HG02623 (cell line): ENCODE measurements at regions not wholly inside any gene's neighbourhood (a gene's known extent, or its start where the extent isn't known, plus 50 kb on each side); places are given as distances from the start of the nearest gene placed in this dataset.

ENCODE experiments used
- ATAC-seq: cut with Tn5 transposase; IDR thresholded peaks from one replicate; pipeline ENCODE4 v1.9.1; 2021; ENCODE audit warnings: moderate library complexity; ENCODE audit not compliant: unreplicated experiment

DNA sequence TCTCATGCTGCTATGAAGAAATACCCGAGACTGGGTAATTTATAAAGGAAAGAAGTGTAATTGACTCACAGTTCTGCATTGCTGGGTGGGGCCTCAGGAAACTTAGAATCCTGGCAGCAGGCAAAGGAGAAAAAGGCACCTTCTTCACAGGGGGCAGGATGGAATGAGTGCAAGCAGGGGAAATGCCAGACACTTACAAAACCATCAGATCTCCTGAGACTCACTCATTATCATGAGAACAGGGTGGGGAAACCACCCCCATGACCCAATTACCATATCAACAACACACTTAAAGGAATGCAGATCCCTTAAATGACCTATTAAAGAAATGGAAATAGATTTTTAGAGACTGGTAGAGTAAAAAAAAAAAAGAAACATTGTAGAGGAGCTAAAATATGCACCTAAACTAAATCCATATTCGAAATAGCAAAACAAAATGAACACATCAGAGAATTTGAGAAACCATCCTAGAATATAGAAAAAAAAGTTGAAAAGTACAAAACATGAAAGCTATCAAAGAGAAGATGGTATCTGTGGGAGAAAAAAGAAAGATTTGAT, 104.3 kb upstream of the UGT8 start:
- no peak for ATAC-seq

DNA sequence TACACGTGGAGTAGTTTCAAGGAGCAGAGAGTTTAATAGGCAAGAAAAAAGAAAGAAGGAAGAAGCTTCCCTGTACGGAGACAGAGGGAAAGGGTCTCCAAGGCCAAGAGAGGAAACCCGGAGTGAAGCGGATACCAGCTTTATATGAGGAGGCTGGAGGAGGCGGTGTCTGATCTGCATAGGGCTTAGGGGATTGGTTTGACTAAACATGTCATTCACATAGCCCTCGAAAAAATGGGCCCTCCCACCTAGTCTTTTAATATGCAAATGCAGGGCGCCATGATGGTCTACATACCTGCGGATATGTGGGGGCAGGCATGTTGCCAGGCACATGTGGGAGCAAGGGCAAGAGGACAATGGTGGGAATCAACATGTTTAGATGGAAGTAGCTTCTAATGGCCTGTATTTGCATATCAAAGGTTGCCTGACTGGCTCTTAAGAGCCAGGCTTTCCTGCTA, 103.1 kb upstream of the UGT8 start:
- ATAC-seq: no peak

DNA sequence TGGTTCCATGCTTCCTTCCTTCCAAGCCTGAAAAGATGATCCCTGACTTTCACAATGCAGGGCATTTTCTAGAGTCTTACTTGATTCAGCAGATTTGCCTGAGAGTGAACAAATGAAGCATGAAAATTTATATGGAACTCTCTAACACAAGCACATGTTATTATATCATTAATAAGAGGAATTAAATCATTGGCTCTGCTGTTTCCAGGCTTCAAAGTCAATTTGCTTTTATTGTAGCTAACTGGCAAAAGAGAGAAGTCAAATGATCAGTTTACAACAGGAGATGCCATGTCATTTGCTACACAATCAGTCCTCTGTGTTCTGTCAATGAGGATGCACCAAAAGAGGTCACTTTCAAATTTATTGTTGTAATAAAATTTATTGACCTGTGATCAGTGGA, 101.5 kb upstream of the UGT8 start:
- ATAC-seq: no peak

DNA sequence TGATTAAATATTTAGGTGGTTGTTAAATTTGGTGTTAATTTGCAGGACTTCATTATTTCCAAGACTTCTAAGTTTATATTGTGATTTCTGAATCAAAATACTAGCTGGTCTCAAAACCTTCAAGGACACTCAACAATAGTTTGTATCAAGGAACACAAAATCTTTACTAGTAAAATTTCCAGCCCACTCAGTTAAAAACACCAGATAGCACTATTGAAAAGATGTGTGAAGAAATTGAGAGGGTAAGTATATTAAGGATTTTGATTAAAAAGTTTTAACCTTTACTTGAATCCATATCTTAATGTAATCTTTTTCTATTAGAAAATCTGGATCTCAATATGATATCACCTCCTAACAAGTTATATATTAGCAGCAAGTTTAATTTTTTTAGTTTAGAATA, 89.3 kb upstream of the UGT8 start:
- ATAC-seq: no peak

DNA sequence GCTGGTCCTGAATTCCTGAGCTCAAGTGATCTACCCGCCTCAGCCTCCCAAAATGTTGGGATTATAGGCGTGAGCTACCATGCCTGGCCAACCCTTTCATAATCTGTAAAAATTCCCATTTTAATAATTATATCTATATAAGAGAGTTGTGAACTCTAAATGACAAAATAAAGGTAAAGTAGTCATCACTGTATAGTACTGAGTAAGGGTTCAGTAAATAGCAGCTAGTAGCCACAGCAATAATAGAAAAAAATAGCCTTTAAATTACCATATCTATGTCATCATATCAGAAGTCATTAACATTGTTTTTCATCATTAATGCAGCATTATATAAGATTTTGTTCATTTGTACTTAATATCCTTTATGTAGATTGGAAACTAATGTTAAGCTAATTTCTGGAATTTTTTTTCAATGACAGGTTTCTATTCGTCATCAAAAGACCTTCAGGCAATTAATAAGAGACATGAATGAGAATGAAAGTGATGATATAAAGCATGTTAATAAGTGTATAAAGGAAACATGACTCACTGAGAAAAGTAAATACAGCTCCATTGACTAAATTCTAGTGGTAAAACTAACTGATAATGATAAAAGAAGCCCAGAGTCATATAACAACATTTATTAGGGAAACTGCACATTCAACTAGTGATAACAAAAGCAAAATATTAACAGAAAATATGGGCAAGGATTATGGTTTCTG, 85.9 kb upstream of the UGT8 start:
- ATAC-seq: no peak

DNA sequence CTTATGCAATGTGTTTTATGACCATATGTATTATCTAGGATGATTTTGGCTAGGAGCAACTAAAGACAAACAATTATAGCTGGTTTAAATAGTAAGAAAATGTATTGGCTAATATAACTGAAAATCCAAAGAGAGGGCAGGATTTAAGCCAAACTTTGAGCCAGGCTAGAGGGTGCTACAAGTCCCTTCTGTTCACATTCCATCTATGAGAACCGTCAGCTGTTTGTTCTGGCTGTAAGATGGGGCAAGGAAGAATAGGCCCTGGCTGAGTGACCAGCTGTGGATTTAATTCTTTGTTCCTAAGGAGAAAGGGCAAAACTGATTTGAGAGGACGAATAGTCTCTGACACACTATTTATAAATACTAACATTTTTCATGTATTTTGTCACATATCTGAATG, 79.2 kb upstream of the UGT8 start:
- ATAC-seq: no peak

DNA sequence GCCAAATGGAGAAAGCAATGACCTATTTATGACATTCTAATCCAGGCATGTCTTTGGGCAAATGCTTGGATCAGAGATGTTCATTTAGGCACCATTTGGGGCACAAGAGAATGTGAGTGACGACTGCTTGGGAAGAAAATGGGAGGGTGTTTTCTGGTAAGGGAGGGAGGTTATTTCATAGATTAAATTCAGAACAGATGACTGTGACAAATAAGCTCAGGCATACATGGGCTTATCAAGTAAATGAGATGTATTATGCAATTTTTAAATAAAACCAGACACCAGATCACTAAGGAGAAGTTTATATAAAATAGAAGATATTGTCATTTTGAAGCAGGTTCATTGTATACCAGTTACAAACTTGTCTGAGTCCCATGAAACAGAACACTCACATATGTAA, 71.4 kb upstream of the UGT8 start:
- no peak for ATAC-seq

DNA sequence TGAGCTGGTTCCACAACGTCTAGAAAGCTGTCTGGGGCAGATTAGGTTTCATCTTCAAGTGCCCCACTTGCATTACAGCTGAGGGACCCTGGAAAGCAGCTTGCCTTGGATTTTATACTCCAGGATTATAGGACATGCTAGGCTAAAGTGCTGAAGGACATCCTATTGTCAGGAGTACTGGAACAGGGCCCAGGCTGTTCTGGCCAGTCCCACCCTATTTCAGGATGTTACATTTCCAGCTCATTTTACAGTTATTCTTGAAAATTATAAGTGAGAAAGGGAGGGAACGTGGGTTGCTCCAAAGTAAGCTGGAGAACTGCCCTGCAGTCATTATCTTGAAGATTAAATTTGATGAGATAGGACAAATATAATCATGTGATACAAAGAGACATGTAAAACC, 71.0 kb upstream of the UGT8 start:
- ATAC-seq: no peak

DNA sequence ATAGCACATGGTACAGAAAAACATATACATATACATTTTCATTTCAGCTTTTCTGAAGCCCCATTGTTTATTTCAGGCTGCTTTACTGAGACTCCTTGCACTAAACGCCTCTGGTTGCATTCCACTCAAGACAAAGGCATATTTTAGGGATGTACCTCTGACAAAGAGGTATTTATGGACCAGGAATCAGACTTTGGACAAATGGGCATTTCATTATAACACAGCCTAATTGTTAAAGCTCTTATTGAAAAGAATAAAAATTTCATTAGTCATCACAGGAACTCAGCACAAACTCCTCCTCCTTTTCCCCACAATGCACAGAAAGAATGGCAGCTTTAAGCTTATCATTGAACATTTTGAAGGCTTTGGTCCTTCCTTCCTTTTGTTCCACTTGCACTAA, 62.9 kb upstream of the UGT8 start:
- no peak for ATAC-seq

DNA sequence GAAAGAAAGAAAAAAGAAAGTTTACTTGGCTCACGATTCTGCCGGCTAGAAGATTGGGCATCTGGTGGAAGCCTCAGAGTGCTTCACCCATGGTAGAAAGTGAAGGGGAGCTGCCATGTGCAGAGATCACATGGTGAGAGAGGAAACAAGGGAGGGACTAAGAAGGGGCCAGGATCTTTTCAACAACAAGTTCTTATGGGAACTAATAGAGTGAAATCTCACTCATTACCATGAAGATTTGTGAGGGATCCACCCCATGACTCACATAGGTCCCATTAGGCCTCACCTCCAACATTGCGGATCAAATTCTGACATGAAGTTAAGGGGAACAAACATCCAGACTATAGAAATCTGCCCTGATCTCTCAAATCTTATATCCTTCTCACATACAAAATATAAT, 61.3 kb upstream of the UGT8 start:
- ATAC-seq: no peak

DNA sequence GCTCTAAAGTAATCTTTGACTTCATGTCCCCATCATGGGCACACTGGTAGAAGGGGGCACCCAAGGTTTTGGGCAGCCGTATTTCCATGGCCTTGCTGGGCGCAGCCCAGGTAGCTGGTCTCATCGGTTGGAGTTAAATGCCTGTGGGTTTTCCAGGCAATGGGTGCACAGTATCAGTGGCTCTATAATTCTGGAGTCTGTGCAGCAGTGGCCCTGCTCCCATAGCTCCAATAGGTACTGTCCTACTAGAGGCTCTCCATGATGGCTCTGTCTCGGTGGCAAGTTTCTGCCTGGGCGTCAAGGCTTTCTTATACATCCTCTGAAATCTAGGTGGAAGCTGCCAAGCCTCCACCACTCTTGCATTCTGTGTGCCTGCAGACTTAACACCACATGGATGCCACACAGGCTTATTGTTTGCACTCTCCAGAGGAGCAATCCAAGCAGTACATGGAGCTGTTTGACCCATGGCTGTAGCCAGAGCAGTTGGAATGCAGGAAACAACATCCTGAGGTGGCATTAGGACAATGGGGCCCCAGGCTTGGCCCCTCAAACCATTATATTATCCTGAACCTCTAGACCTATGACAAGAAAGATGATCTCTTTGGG, 60.5 kb upstream of the UGT8 start:
- no peak for ATAC-seq

DNA sequence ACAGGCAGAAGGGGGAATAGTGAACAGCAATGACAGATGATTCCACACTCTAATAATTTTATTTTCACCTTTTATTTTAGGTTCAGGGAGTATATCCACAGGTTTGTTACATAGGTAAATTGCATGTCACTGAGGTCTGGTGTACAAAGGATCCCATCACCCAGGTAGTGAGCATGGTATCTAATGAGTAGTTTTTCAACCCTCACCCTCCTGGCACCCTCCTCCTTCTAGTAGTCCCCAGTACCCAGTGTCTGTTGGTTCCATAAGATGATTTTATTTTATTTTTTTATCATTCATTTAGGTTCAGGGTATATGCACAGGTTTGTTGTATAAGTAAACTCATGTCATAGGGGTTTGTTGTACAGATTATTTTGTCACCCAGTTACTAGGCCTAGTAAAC, 58.6 kb upstream of the UGT8 start:
- no peak for ATAC-seq

DNA sequence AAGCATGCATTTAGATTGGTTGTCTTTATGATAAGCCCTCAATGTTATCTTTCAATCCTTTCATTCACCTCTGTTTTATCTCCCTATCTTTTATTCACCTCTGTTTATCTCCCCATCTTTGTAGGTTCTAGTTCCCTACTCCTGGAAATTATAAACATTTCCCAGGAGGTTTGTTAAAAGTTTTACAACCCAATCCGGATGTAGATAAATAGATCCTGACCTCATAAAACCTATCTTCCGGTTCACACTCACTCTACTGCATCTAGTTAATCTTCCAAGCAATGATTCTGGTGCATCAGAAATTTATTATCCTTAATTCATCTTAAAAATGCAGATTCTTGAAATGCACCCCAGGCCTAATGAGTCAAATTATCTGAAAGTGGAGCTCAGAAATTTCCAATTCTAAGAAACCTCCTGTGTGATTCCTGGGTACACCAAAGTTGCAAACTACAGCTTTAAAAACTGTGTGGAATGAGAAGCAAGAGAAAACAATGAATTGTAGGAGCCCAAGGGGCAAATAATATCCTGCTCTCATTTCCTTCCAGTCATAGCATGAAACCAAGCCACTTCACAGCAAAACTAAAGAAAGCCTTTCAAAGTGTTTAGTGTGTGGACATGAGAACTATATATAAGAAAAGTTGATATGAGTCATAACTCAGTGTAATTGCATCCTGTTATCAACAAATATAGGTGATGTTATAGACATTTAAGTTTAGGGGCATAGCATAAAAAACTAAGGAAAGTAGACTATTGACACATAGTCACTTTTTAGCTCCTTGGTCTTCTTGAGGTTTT, 51.1 kb upstream of the UGT8 start:
- ATAC-seq: no peak
